HG02678 (cell line): ENCODE measurements at regions not wholly inside any gene's neighbourhood (a gene's known extent, or its start where the extent isn't known, plus 50 kb on each side); places are given as distances from the start of the nearest gene placed in this dataset.
"Not testable (repeated sequence)": the region's sequence is repeated elsewhere in the genome, so short reads cannot be mapped to it uniquely, and the experiment has no call there.

Experiments used
- ATAC-seq: cut with Tn5 transposase; IDR thresholded peaks from one replicate; pipeline ENCODE4 v1.9.1; 2021; ENCODE audit warnings: mild to moderate bottlenecking, moderate library complexity; ENCODE audit not compliant: unreplicated experiment

- ATAC-seq = no peak
These were observed 62.6 kb downstream of the PLXNA1 start for GRCh38 chr3:127045435-127046045.

- not testable (repeated sequence) for ATAC-seq
These were observed 63.8 kb downstream of the PLXNA1 start for GRCh38 chr3:127046690-127047089.

GRCh38 chr3:127049393-127049792 is 66.5 kb downstream of the PLXNA1 start:
- no peak for ATAC-seq

GRCh38 chr3:127050733-127051132 is 67.8 kb downstream of the PLXNA1 start:
- ATAC-seq = no peak

- ATAC-seq = no peak
These were observed 69.2 kb downstream of the PLXNA1 start for GRCh38 chr3:127052121-127052561.

GRCh38 chr3:127053026-127053425 is 70.1 kb downstream of the PLXNA1 start:
- ATAC-seq = no peak

- no peak for ATAC-seq
These were observed 70.5 kb downstream of the PLXNA1 start for GRCh38 chr3:127053450-127053849.

- ATAC-seq = no peak
These were observed 71.1 kb downstream of the PLXNA1 start for GRCh38 chr3:127053979-127054378.

GRCh38 chr3:127056281-127056680 is 73.4 kb downstream of the PLXNA1 start:
- no peak for ATAC-seq

- no peak for ATAC-seq
These were observed 74.1 kb downstream of the PLXNA1 start for GRCh38 chr3:127056976-127057375.

GRCh38 chr3:127059072-127059471 is 76.2 kb downstream of the PLXNA1 start:
- ATAC-seq = no peak

- ATAC-seq = no peak
These were observed 78.7 kb downstream of the PLXNA1 start for GRCh38 chr3:127061641-127062040.

GRCh38 chr3:127062926-127063325 is 80.0 kb downstream of the PLXNA1 start:
- ATAC-seq = no peak

- no peak for ATAC-seq
These were observed 81.0 kb downstream of the PLXNA1 start for GRCh38 chr3:127063916-127064315.

- ATAC-seq = no peak
These were observed 81.6 kb downstream of the PLXNA1 start for GRCh38 chr3:127064391-127065137.

GRCh38 chr3:127065138-127065427 is 82.2 kb downstream of the PLXNA1 start:
- ATAC-seq = no peak

GRCh38 chr3:127065561-127066290 is 82.8 kb downstream of the PLXNA1 start:
- no peak for ATAC-seq

- no peak for ATAC-seq
These were observed 83.7 kb downstream of the PLXNA1 start for GRCh38 chr3:127066635-127067034.

GRCh38 chr3:127067116-127067910 is 84.4 kb downstream of the PLXNA1 start:
- no peak for ATAC-seq

- ATAC-seq = no peak
These were observed 85.3 kb downstream of the PLXNA1 start for GRCh38 chr3:127068111-127068810.

GRCh38 chr3:127068871-127069270 is 86.0 kb downstream of the PLXNA1 start:
- ATAC-seq = no peak
